ENCODE measurements at regions not wholly inside any gene's neighbourhood (a gene's known extent, or its start where the extent isn't known, plus 50 kb on each side); places are given as distances from the start of the nearest gene placed in this dataset.

- TF ChIP-seq EZH2 (IDR thresholded peaks at IDR 0.05; ENCODE audit: borderline replicate concordance, low read depth, low read length, poor library complexity, severe bottlenecking) = no peak
- no peak for TF ChIP-seq CTCF (conservative IDR thresholded peaks at IDR 0.05; ENCODE audit: low read depth, low read length)
Measured at GRCh38 chr13:74569251-74569650, 435.0 kb upstream of the KLF12 start.
